HG03108 (cell line): ENCODE measurements at regions not wholly inside any gene's neighbourhood (a gene's known extent, or its start where the extent isn't known, plus 50 kb on each side); places are given as distances from the start of the nearest gene placed in this dataset.

ENCODE experiments used
- ATAC-seq: cut with Tn5 transposase; IDR thresholded peaks from one replicate; pipeline ENCODE4 v1.9.1; 2021; ENCODE audit warnings: moderate library complexity; ENCODE audit not compliant: unreplicated experiment

- ATAC-seq = no peak
Measured at GRCh38 chr3:94671078-94671477, 608.2 kb downstream of the NSUN3 start.

GRCh38 chr3:94673876-94674275, 611.0 kb downstream of the NSUN3 start:
- no peak for ATAC-seq

GRCh38 chr3:94686208-94686607, 623.3 kb downstream of the NSUN3 start:
- no peak for ATAC-seq

- ATAC-seq = no peak
Measured at GRCh38 chr3:94693997-94694640, 631.3 kb downstream of the NSUN3 start.

GRCh38 chr3:94694894-94695293, 632.0 kb downstream of the NSUN3 start:
- ATAC-seq = no peak

GRCh38 chr3:94704467-94704866, 641.6 kb downstream of the NSUN3 start:
- ATAC-seq = no peak

- ATAC-seq = no peak
Measured at GRCh38 chr3:94709249-94709902, 646.5 kb downstream of the NSUN3 start.

- ATAC-seq = no peak
Measured at GRCh38 chr3:94714194-94714593, 651.3 kb downstream of the NSUN3 start.

GRCh38 chr3:94716326-94717018, 653.6 kb downstream of the NSUN3 start:
- ATAC-seq = no peak

GRCh38 chr3:94734206-94734605, 671.3 kb downstream of the NSUN3 start:
- ATAC-seq = no peak

GRCh38 chr3:94735354-94735753, 672.5 kb downstream of the NSUN3 start:
- ATAC-seq = no peak

GRCh38 chr3:94737116-94737515, 674.3 kb downstream of the NSUN3 start:
- ATAC-seq = no peak

GRCh38 chr3:94739420-94739819, 676.6 kb downstream of the NSUN3 start:
- no peak for ATAC-seq

- no peak for ATAC-seq
Measured at GRCh38 chr3:94758751-94759150, 695.9 kb downstream of the NSUN3 start.

GRCh38 chr3:94772402-94772801, 709.5 kb downstream of the NSUN3 start:
- no peak for ATAC-seq

GRCh38 chr3:94775746-94776145, 712.9 kb downstream of the NSUN3 start:
- ATAC-seq = no peak

- no peak for ATAC-seq
Measured at GRCh38 chr3:94776401-94776915, 713.6 kb downstream of the NSUN3 start.

GRCh38 chr3:94778289-94778688, 715.4 kb downstream of the NSUN3 start:
- ATAC-seq = no peak

- no peak for ATAC-seq
Measured at GRCh38 chr3:94778814-94779494, 716.1 kb downstream of the NSUN3 start.

GRCh38 chr3:94779699-94780098, 716.8 kb downstream of the NSUN3 start:
- no peak for ATAC-seq

- ATAC-seq = no peak
Measured at GRCh38 chr3:94784274-94784673, 721.4 kb downstream of the NSUN3 start.
